Choroid plexus epithelial cell (primary cell): ENCODE measurements at regions not wholly inside any gene's neighbourhood (a gene's known extent, or its start where the extent isn't known, plus 50 kb on each side); places are given as distances from the start of the nearest gene placed in this dataset.
A peak's percentile ranks its signal among the peaks of the same experiment; 100 is the strongest.

ENCODE experiments used
- DNase-seq: peaks from one replicate; pipeline ENCODE4 v3.0.0-alpha.2; 2010; ENCODE audit warnings: low read depth
- H3K4me3 ChIP-seq: 2 replicates; pipeline ENCODE4 v1.5.1; 2011; ENCODE audit warnings: low read depth, mild to moderate bottlenecking, control low read depth, low read length, moderate library complexity
- CTCF ChIP-seq: conservative IDR thresholded peaks from 2 replicates; pipeline ENCODE4 v1.5.1; 2011; ENCODE audit warnings: low read depth, mild to moderate bottlenecking, control low read depth, inconsistent platforms, low read length, moderate library complexity

- H3K4me3 ChIP-seq = no peak overlapping the region
- TF ChIP-seq CTCF = no peak
- peak; percentile 1 for DNase-seq
These were observed 69.3 kb downstream of the ADRA2A start for GRCh38 chr10:111146025-111146640.

GRCh38 chr10:111148025-111148424 is 71.2 kb downstream of the ADRA2A start:
- no peak overlapping the region for H3K4me3 ChIP-seq
- no peak for TF ChIP-seq CTCF
- no peak for DNase-seq

- TF ChIP-seq CTCF = no peak
These were observed 71.6 kb downstream of the ADRA2A start for GRCh38 chr10:111148440-111148839.

GRCh38 chr10:111150691-111151090 is 73.9 kb downstream of the ADRA2A start:
- TF ChIP-seq CTCF = no peak
- no peak for DNase-seq
- H3K4me3 ChIP-seq = no peak overlapping the region

More at GRCh38 chr10:111148440-111148839, 71.6 kb downstream of the ADRA2A start:
- DNase-seq = no peak
- no peak overlapping the region for H3K4me3 ChIP-seq

GRCh38 chr10:111151595-111152307 is 74.9 kb downstream of the ADRA2A start:
- TF ChIP-seq CTCF = no peak
- no peak overlapping the region for H3K4me3 ChIP-seq
- no peak for DNase-seq

GRCh38 chr10:111156754-111157153 is 79.9 kb downstream of the ADRA2A start:
- no peak overlapping the region for H3K4me3 ChIP-seq
- DNase-seq = no peak
- TF ChIP-seq CTCF = no peak

- TF ChIP-seq CTCF = no peak
- no peak for DNase-seq
- H3K4me3 ChIP-seq = no peak overlapping the region
These were observed 81.8 kb downstream of the ADRA2A start for GRCh38 chr10:111158595-111158994.
